Uterus (tissue), 3 donors: ENCODE measurements at regions not wholly inside any gene's neighbourhood (a gene's known extent, or its start where the extent isn't known, plus 50 kb on each side); places are given as distances from the start of the nearest gene placed in this dataset.
A peak's percentile ranks its signal among the peaks of the same experiment; 100 is the strongest.

Experiments used
- DNase-seq, 2 donors: peaks; one replicate each; pipeline ENCODE4 v3.0.0-alpha.2; 2019 to 2020
- H3K27ac ChIP-seq, 2 donors: fragments of 200-600 bp; sonication (generic); 1 replicate in 1 of 2; 2 replicates in 1 of 2; pipeline ENCODE4 v1.5.1; 2016 to 2018
- H3K27me3 ChIP-seq, 2 donors: fragments of 200-600 bp; sonication (generic); one replicate each; pipeline ENCODE4 v1.5.1; 2018 to 2019; ENCODE audit warnings: control low read depth in 1 of 2
- H3K36me3 ChIP-seq, 2 donors: fragments of 200-600 bp; sonication (generic); one replicate each; pipeline ENCODE4 v1.5.1; 2019; ENCODE audit warnings: control low read depth in 1 of 2
- H3K4me1 ChIP-seq, 2 donors: fragments of 200-600 bp; sonication (generic); one replicate each; pipeline ENCODE4 v1.5.1; 2018 to 2019; ENCODE audit warnings: control low read depth in 1 of 2
- H3K4me3 ChIP-seq, 2 donors: fragments of 200-600 bp; sonication (generic); 1 replicate in 1 of 2; 2 replicates in 1 of 2; pipeline ENCODE4 v1.5.1; 2018 to 2019; ENCODE audit warnings: mild to moderate bottlenecking in 1 of 2
- H3K9me3 ChIP-seq, 2 donors: fragments of 200-600 bp; sonication (generic); one replicate each; pipeline ENCODE4 v1.5.1; 2019; ENCODE audit warnings: control low read depth in 1 of 2
- CTCF ChIP-seq, 4 experiments: fragments of 200-600 bp in 2 of 4; fragments of 450-650 bp in 2 of 4; sonication (generic) in 2 of 4; IDR thresholded peaks; one replicate each; pipeline ENCODE4 v1.5.1; 2016 to 2019; ENCODE audit warnings: antibody characterized with exemption in 4 of 4, mild to moderate bottlenecking in 2 of 4, moderate library complexity in 1 of 4
- POLR2A ChIP-seq, 2 donors: fragments of 450-650 bp; IDR thresholded peaks; one replicate each; pipeline ENCODE4 v1.6.1; 2016; ENCODE audit warnings: antibody characterized with exemption in 2 of 2, mild to moderate bottlenecking in 1 of 2, moderate library complexity in 1 of 2
- intact Hi-C: fragments of 100-400 bp; cut with DNase I; formaldehyde crosslinking; loops from one replicate; pipeline ENCODE4 v1.15.1; 2023; ENCODE audit warnings: low total_unique reads
- donor health status: DM: yes; HTN: yes; CAD: no.

DNA sequence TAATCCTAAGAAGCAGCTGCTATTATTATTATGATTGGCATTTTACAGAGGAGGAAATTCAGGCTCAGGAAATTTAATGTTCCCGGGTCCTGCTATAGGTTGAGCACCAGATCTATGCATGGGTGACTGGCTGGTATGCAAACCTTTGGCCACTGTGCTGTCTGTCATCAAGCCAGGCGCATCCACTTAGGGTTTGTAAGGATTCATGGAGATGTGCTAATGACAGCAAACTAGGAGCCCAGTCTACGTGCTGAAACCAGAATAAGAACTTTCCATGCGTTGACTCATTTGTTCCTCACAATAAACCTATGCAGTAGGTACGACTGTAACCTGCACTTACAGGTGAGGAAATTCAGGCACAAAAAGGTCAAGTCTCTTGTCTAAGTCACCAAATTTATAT lies 64.5 kb upstream of the ZMIZ1 start:
- intact Hi-C loops: no loop called here
- no peak for DNase-seq
- no peaks in the 10 kb centered on the region for H3K4me1 ChIP-seq
- H3K27me3 ChIP-seq: no peaks in the 10 kb centered on the region
- no peak overlapping the region for H3K4me3 ChIP-seq
- no peak overlapping the region for H3K27ac ChIP-seq
- TF ChIP-seq CTCF (IDR thresholded peaks at IDR 0.05): no peak
- TF ChIP-seq POLR2A (IDR thresholded peaks at IDR 0.05): no peak
- no peaks in the 10 kb centered on the region for H3K36me3 ChIP-seq
- H3K9me3 ChIP-seq: no peaks in the 10 kb centered on the region

- no peak for DNase-seq
- Histone ChIP-seq H3K4me3 (no peak overlapping the region), H3K27me3 (no peaks in the 10 kb centered on the region), H3K4me1 (no peaks in the 10 kb centered on the region), H3K9me3 (no peaks in the 10 kb centered on the region), H3K27ac (no peak overlapping the region), H3K36me3 (no peaks in the 10 kb centered on the region)
- TF ChIP-seq POLR2A (IDR thresholded peaks at IDR 0.05) (no peak), CTCF (IDR thresholded peaks at IDR 0.05) (no peak)
- intact Hi-C loops: no loop called here
These were observed 63.5 kb upstream of the ZMIZ1 start for GRCh38 chr10:79005126-79005810.

DNA sequence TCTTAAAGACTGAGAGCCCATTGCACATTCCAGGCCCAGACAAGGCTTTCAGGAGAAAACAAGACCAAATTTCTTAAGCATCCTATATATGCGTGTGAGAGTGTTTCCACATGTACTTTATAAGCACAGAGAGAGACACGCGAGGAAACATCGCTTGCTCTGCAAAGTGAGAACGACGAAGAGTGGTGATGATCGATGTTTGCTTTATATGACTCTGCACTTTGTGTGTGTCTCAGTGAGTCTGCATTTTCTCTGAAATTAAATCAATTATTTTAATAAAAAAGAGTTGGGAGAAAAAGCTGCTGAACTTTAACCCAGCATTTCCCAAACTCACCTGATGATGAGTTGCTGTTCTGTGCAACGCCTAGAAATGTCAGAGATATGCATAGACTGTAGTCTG lies 61.7 kb upstream of the ZMIZ1 start:
- Histone ChIP-seq H3K27ac (no peak overlapping the region), H3K36me3 (no peaks in the 10 kb centered on the region), H3K4me3 (no peak overlapping the region), H3K27me3 (no peaks in the 10 kb centered on the region), H3K4me1 (no peaks in the 10 kb centered on the region), H3K9me3 (no peaks in the 10 kb centered on the region)
- TF ChIP-seq CTCF (IDR thresholded peaks at IDR 0.05) (no peak), POLR2A (IDR thresholded peaks at IDR 0.05) (no peak)
- no peak for DNase-seq
- intact Hi-C loops: no loop called here

- intact Hi-C loops: no loop called here
- Histone ChIP-seq H3K9me3 (no peaks in the 10 kb centered on the region), H3K4me1 (no peaks in the 10 kb centered on the region), H3K27ac (no peak overlapping the region), H3K36me3 (no peaks in the 10 kb centered on the region), H3K4me3 (no peak overlapping the region), H3K27me3 (no peaks in the 10 kb centered on the region)
- peak; percentile 54 to 64 for DNase-seq
- TF ChIP-seq CTCF (IDR thresholded peaks at IDR 0.05): no peak
- no peak for TF ChIP-seq POLR2A (IDR thresholded peaks at IDR 0.05)
These were observed 61.1 kb upstream of the ZMIZ1 start for GRCh38 chr10:79007421-79008319.

DNA sequence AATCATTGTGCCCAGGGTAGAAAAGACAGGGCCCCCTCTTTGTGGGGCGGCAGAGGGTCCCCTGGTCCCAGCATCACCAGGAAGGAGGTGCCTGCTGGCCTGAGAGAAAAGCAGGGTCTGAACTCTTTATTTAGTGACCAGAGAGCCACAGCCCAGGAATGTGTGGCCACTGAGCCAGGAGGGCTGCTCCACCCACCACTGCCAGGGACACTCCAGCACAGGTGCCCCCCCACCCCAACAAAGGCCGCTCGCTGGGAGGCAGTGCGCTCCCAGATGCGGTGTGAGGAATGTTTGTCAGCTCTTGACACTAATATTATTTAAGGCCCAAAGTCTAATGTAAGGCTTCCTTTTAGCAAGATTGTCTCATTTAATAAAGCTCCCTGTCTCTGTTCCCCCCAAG lies 59.6 kb upstream of the ZMIZ1 start:
- Histone ChIP-seq H3K4me1 (no peaks in the 10 kb centered on the region), H3K27me3 (no peaks in the 10 kb centered on the region), H3K4me3 (no peak overlapping the region), H3K36me3 (no peaks in the 10 kb centered on the region), H3K9me3 (no peaks in the 10 kb centered on the region), H3K27ac (no peak overlapping the region)
- intact Hi-C loops: no loop called here
- DNase-seq: no peak
- TF ChIP-seq CTCF (IDR thresholded peaks at IDR 0.05) (no peak), POLR2A (IDR thresholded peaks at IDR 0.05) (no peak)
